GM12891 (cell line): ENCODE measurements at regions not wholly inside any gene's neighbourhood (a gene's known extent, or its start where the extent isn't known, plus 50 kb on each side); places are given as distances from the start of the nearest gene placed in this dataset.

ENCODE experiments used
- PAX5 ChIP-seq: IDR thresholded peaks from 2 replicates; pipeline ENCODE4 v1.6.1; 2011; ENCODE audit warnings: low read length, moderate library complexity, mild to moderate bottlenecking; ENCODE audit not compliant: insufficient read depth, severe bottlenecking
- POLR2A ChIP-seq: IDR thresholded peaks from 2 replicates; pipeline ENCODE4 v1.6.1; 2011; ENCODE audit warnings: low read depth, low read length, control low read depth
- SPI1 ChIP-seq: IDR thresholded peaks from 2 replicates; pipeline ENCODE4 v1.6.1; 2011; ENCODE audit warnings: low read depth, low read length, control low read depth

DNA sequence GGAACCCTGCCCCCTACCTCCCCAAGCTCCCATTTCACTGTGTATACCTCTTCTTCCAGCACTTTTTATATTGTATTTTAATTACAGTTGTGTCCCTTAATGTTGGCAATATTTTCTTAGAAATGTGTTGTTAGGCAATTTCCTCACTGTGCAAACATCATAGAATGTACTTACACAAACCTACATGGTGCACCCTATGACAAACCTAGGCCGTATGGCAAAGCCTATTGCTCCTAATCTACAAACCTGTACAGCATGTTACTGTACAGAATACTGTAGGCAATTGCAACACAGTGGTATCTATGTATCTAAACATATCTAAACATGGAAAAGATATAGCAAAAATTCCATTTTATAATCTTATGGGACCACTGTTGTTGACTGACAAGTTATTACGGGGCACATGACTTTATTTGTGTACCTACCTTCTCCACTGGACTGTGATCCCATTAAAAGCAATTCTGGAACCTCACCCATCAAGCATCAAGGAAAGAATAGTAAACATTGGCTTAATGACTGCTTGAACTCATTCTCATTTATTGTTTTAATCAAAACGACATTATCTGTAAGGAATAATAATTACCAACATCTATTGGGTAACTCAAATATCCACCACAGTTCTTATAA is 1641.5 kb upstream of the ZEB2 start:
- TF ChIP-seq POLR2A: no peak
- TF ChIP-seq PAX5: no peak
- TF ChIP-seq SPI1: no peak
